ENCODE measurements at regions not wholly inside any gene's neighbourhood (a gene's known extent, or its start where the extent isn't known, plus 50 kb on each side); places are given as distances from the start of the nearest gene placed in this dataset.

DNA sequence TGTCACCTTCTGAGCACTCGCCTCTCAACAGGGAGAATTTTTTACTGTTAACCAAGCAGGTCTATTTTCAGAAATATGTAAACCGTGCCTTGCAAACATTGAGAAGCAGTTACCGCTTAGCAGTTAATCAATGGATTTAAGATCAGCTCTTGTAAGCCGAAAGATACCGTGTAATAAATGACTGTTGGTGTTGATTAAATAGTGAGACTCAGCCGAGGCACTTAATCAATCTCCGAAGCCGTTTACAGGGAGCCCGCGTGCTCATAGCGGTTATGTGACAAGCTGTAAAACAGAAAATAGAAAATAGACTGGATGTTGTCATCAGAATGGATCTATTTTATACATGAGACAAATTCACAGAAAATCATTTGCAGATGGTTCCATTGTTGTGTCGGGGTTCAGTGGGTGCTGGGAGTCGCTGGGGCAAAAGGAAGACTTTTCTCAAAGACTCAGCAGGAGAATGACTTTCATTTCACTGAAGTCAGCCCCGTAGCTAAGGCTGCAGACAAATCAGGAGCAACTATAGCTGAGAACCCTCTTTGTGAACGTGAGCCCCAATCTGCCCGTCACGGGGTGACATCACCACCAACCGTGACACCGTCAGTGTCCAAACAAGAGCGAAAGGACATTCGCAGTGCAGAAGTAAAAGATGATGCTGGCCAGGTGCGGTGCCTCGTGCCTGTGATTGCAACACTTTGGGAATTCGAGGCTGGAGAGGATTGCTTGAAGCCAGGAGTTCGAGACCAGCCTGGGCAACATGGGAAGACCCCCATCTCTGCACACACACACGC lies 275.3 kb downstream of the CRLF2 start:
- Histone ChIP-seq H3K36me3 (ENCODE audit: control insufficient read depth, insufficient read depth, low read length) (no peaks in the 10 kb centered on the region), H3K27me3 (ENCODE audit: control insufficient read depth, insufficient read depth, low read length) (no peaks in the 10 kb centered on the region), H3K4me3 (ENCODE audit: low read depth, low read length) (no peak overlapping the region)
- TF ChIP-seq, protein P1, sequence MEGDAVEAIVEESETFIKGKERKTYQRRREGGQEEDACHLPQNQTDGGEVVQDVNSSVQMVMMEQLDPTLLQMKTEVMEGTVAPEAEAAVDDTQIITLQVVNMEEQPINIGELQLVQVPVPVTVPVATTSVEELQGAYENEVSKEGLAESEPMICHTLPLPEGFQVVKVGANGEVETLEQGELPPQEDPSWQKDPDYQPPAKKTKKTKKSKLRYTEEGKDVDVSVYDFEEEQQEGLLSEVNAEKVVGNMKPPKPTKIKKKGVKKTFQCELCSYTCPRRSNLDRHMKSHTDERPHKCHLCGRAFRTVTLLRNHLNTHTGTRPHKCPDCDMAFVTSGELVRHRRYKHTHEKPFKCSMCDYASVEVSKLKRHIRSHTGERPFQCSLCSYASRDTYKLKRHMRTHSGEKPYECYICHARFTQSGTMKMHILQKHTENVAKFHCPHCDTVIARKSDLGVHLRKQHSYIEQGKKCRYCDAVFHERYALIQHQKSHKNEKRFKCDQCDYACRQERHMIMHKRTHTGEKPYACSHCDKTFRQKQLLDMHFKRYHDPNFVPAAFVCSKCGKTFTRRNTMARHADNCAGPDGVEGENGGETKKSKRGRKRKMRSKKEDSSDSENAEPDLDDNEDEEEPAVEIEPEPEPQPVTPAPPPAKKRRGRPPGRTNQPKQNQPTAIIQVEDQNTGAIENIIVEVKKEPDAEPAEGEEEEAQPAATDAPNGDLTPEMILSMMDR (IDR thresholded peaks at IDR 0.05; ENCODE audit: insufficient read depth, low read length, poor library complexity, severe bottlenecking), result no peak
- no peak for DNase-seq (ENCODE audit: low read depth)

DNA sequence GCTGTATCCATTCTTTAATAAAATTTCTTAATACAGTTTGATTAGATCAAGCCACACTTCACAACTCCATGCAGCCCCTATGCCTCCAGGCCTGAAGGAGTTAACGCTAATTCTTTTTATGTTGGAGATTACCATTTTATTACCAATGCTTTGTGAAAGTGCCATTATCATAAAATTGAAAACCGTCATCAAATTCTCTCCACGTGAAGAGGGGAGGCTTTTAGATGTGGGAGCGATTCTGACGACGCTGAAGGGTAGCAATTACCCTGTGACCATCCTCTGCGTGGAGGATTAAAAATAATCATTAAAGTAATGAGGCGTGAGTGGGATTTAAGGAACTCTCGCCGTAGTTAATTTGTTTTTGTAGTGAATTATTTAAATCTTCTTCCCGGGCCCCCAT lies 278.8 kb downstream of the CRLF2 start:
- TF ChIP-seq, protein P1 (IDR thresholded peaks at IDR 0.05; ENCODE audit: insufficient read depth, low read length, poor library complexity, severe bottlenecking), result no peak
- no peak for DNase-seq (ENCODE audit: low read depth)
- Histone ChIP-seq H3K36me3 (ENCODE audit: control insufficient read depth, insufficient read depth, low read length) (no peaks in the 10 kb centered on the region), H3K4me3 (ENCODE audit: low read depth, low read length) (no peak overlapping the region), H3K27me3 (ENCODE audit: control insufficient read depth, insufficient read depth, low read length) (no peaks in the 10 kb centered on the region)

DNA sequence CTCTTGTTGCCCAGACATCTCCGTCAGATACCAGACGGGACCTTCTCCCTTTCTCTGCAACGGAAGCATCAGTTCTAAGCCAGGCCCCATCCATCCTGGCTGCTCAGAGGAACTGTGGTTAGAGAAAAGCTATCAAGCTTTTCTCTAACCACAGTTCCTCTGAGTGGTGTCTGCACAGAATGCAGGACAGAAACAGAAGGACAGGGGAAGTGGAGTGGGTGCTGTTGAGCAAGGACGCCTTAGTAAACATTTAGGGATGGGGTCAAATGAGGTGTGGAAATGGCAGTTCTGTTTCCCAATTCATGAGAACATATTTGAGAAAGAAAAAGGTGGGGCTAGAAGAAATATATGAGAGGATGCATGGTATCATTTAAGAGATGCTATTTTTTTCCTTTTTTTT lies 283.8 kb downstream of the CRLF2 start:
- Histone ChIP-seq H3K27me3 (ENCODE audit: control insufficient read depth, insufficient read depth, low read length) (no peaks in the 10 kb centered on the region), H3K36me3 (ENCODE audit: control insufficient read depth, insufficient read depth, low read length) (no peaks in the 10 kb centered on the region), H3K4me3 (ENCODE audit: low read depth, low read length) (no peak overlapping the region)
- no peak for DNase-seq (ENCODE audit: low read depth)
- TF ChIP-seq, protein P1 (IDR thresholded peaks at IDR 0.05; ENCODE audit: insufficient read depth, low read length, poor library complexity, severe bottlenecking), result no peak

DNA sequence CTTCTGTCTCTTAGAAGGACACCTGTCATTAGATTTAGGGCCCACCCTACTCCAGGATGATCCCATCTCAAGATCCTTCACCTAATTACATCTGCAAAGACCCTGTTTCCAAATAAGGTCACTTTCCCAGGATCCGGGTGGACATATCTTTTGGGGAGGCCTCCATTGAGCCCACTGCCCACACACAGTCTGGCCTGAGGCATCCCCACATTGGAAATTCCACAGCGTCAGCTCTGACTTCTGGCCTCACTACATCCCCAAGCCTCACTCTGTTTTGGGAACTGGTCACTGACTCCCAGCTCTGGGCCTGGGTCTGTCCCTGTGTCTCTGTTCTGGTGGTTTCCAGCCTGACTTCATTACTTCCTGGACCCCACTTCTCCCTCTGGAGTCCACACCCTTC lies 285.5 kb downstream of the CRLF2 start:
- Histone ChIP-seq H3K36me3 (ENCODE audit: control insufficient read depth, insufficient read depth, low read length) (no peaks in the 10 kb centered on the region), H3K27me3 (ENCODE audit: control insufficient read depth, insufficient read depth, low read length) (no peaks in the 10 kb centered on the region), H3K4me3 (ENCODE audit: low read depth, low read length) (no peak overlapping the region)
- no peak for DNase-seq (ENCODE audit: low read depth)
- TF ChIP-seq, protein P1 (IDR thresholded peaks at IDR 0.05; ENCODE audit: insufficient read depth, low read length, poor library complexity, severe bottlenecking), result no peak

DNA sequence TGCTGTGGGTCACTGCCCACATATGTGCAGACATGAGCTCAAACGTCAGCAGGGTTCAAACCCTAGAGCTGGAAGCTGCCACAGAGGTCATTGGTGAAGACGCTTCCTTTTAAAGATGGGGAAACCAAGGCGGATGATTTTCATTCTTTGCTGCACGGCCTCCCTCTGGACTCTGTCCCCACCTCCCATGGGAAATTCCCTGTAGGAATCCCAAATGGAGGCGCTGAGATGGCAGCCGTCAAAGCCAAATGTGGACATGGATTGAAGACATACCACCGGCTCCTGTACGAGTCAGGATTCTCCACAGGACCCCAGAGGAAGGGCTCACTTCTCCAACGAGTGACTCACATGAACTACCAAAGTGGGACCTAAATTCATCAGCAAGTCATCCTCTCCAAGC lies 286.4 kb downstream of the CRLF2 start:
- DNase-seq (ENCODE audit: low read depth), result no peak
- TF ChIP-seq, protein P1 (IDR thresholded peaks at IDR 0.05; ENCODE audit: insufficient read depth, low read length, poor library complexity, severe bottlenecking), result no peak
- Histone ChIP-seq H3K27me3 (ENCODE audit: control insufficient read depth, insufficient read depth, low read length) (no peaks in the 10 kb centered on the region), H3K4me3 (ENCODE audit: low read depth, low read length) (no peak overlapping the region), H3K36me3 (ENCODE audit: control insufficient read depth, insufficient read depth, low read length) (no peaks in the 10 kb centered on the region)

DNA sequence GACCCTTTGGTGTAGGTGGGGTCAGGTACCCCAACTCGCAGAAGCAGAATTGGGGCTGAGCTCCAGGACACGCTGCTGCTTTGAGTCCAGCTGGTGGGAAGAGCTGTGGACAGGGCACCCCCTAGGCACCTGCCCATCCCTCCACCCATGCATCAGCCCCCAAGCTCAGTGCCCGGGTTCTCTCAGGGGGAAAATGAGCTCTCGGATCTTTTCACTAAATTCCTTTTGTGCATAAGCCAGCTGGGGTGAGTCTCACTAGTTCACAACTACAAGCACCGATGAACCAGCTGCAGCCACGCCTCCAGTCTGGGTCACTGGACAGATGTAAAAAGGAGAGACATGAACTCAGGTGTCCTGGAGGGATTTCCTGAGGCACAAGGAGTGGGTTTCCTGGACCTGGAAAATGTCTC lies 286.8 kb downstream of the CRLF2 start:
- no peak overlapping the region for H3K4me3 ChIP-seq (ENCODE audit: low read depth, low read length)
- TF ChIP-seq, protein P1 (IDR thresholded peaks at IDR 0.05; ENCODE audit: insufficient read depth, low read length, poor library complexity, severe bottlenecking), result no peak
- H3K36me3 ChIP-seq (ENCODE audit: control insufficient read depth, insufficient read depth, low read length), result no peaks in the 10 kb centered on the region
- DNase-seq (ENCODE audit: low read depth), result no peak
- no peaks in the 10 kb centered on the region for H3K27me3 ChIP-seq (ENCODE audit: control insufficient read depth, insufficient read depth, low read length)
